Activated T-helper 17 cell treated with anti-CD3 and anti-CD28 coated beads, Interleukin-2, amount 50 U/mL, for 72 hours (primary cell): ENCODE measurements at regions not wholly inside any gene's neighbourhood (a gene's known extent, or its start where the extent isn't known, plus 50 kb on each side); places are given as distances from the start of the nearest gene placed in this dataset.

Source experiments
- ATAC-seq: fragments of 150-1000 bp; cut with Tn5 transposase; replicated peaks from 2 replicates; pipeline ENCODE4 v1.10.0; 2021; ENCODE audit warnings: mild to moderate bottlenecking, moderate library complexity
- H3K27ac Mint-ChIP-seq: one replicate; pipeline ENCODE4 v1.8.0; 2022; ENCODE audit warnings: mixed read lengths
- H3K27me3 Mint-ChIP-seq: one replicate; pipeline ENCODE4 v1.8.0; 2022; ENCODE audit warnings: mixed read lengths
- H3K36me3 Mint-ChIP-seq: one replicate; pipeline ENCODE4 v1.8.0; 2022; ENCODE audit warnings: low read depth, mild to moderate bottlenecking, mixed read lengths
- H3K4me1 Mint-ChIP-seq: one replicate; pipeline ENCODE4 v1.8.0; 2022; ENCODE audit warnings: mixed read lengths
- H3K4me3 Mint-ChIP-seq: one replicate; pipeline ENCODE4 v1.8.0; 2022; ENCODE audit warnings: mild to moderate bottlenecking, mixed read lengths
- H3K9me3 Mint-ChIP-seq: one replicate; pipeline ENCODE4 v1.8.0; 2022; ENCODE audit warnings: mixed read lengths

- H3K27me3 Mint-ChIP-seq: no peaks in the 10 kb centered on the region
- H3K4me1 Mint-ChIP-seq: peaks cover 21% of the 10 kb centered on the region
- peak overlapping the region; percentile 34 for H3K4me3 Mint-ChIP-seq
- H3K36me3 Mint-ChIP-seq: no peaks in the 10 kb centered on the region
- H3K9me3 Mint-ChIP-seq: peaks cover 4% of the 10 kb centered on the region
- H3K27ac Mint-ChIP-seq: no peak overlapping the region
- no peak for ATAC-seq
These were observed 154.5 kb downstream of the CD83 start for GRCh38 chr6:14271789-14272736.

DNA sequence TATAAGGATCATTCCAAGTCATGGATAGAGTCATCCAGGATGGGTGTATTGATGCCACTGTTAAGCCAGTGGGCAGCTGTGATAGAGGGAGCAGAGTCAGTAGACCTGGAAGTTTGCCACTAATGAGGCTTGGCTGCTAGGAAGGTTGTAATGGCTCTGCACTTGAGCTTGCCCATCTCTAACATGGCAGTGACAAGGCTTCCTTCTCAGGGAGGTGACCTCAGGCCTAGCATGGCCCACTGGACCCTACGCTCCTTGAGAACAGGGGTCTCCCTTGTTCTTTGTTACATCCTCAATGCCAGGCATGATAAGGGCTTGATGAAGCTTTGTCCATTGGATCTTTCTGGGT, 155.1 kb downstream of the CD83 start:
- Mint-ChIP-seq H3K27me3 (no peaks in the 10 kb centered on the region), H3K36me3 (no peaks in the 10 kb centered on the region), H3K4me1 (peaks cover 28% of the 10 kb centered on the region), H3K9me3 (peaks cover 4% of the 10 kb centered on the region), H3K4me3 (no peak overlapping the region), H3K27ac (no peak overlapping the region)
- no peak for ATAC-seq

GRCh38 chr6:14273191-14273590, 155.6 kb downstream of the CD83 start:
- Mint-ChIP-seq H3K36me3 (no peaks in the 10 kb centered on the region), H3K9me3 (peaks cover 4% of the 10 kb centered on the region), H3K27me3 (no peaks in the 10 kb centered on the region), H3K27ac (no peak overlapping the region), H3K4me3 (no peak overlapping the region), H3K4me1 (peaks cover 33% of the 10 kb centered on the region)
- no peak for ATAC-seq

- peaks cover 4% of the 10 kb centered on the region for H3K9me3 Mint-ChIP-seq
- H3K27me3 Mint-ChIP-seq: no peaks in the 10 kb centered on the region
- no peak for ATAC-seq
- no peaks in the 10 kb centered on the region for H3K36me3 Mint-ChIP-seq
- no peak overlapping the region for H3K27ac Mint-ChIP-seq
- no peak overlapping the region for H3K4me3 Mint-ChIP-seq
- peaks cover 34% of the 10 kb centered on the region for H3K4me1 Mint-ChIP-seq
These were observed 156.4 kb downstream of the CD83 start for GRCh38 chr6:14274016-14274415.

DNA sequence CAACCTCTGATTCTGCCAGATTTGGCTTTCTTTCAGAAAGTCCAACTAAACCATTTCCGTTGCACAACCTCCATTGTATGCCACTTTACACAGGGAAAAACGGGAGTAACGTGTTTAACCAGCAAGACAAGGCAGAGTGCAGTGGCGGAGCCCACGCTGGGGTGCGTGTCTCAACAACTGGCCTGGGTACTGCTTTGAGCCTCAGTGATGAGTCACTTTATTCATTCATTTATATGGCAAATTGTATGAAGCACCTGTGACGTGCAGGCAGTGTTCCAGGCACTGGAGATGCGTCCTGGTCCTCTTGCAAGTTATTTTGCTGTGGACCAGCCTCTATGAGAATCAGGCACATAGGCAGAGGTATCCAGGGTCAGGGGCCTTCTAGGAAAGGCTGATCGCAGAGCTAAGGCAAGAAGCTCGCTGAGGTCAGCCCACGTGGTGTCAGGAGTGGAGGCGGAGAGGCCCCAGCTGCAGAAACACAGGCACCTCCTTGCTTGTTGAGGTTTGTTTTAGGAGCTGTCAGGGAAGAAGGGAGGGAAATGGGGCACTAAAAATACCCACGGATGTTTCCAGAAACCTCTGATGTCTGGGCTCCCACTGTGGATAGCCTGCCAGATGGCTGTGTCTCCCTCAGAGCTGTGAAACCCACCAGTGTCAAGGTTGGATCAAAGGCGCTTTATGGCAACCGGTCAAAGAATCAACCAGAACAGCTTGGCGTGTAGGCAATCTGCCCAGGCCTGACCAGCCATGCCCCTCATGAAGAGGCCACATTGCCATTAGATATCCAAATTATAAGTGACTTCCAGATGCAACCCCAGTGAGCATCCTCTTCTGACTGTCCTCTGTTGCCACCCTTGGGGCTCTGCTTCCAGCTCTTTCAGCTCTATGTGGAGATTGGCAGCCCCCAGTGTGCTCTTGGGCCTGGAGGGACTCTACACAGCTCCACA, 157.2 kb downstream of the CD83 start:
- Mint-ChIP-seq H3K4me3 (no peak overlapping the region), H3K9me3 (peaks cover 4% of the 10 kb centered on the region), H3K27me3 (no peaks in the 10 kb centered on the region), H3K36me3 (no peaks in the 10 kb centered on the region), H3K27ac (peak overlapping the region; percentile 74), H3K4me1 (peaks cover 34% of the 10 kb centered on the region)
- no peak for ATAC-seq

DNA sequence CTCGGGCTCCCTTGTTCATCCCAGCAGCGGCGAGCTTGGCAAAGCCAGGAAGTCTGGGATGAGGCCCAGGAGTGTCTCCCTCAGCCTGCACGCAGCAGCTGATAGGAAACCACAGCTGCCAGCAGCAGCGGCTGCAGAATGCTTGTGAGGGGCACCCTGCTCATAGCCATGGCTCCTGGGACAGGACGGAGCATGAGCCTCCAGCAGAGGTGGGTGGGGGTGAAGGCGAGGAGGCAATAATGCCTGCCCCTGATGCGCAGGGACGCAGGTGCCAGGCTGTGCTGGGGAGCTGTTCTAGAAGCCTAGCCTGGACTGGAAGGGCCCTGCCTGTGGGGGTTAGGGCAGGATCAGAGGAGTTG, 157.9 kb downstream of the CD83 start:
- no peaks in the 10 kb centered on the region for H3K36me3 Mint-ChIP-seq
- H3K9me3 Mint-ChIP-seq: peaks cover 7% of the 10 kb centered on the region

DNA sequence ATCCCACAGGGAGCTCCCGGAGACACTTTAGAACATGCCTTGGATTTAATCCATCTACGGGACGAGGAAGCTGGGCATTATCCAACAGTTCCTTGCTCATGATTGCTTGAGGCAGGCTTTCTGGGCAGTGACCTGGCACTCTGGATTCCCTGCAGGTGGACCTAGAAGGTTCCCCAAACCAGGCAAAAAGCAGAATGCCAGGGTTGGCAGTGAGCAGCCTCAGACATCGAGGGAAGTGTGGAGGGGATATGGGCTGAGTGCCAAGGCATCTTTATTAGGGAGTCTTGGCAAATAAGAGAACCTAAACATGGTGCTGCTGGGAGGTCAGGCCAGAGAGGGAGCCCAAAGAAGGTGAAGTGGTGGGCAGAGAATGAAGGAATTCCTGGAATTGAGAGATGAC, 158.5 kb downstream of the CD83 start:
- peaks cover 30% of the 10 kb centered on the region for H3K4me1 Mint-ChIP-seq
- peak overlapping the region; percentile 71 for H3K4me3 Mint-ChIP-seq
- no peak for ATAC-seq
- no peaks in the 10 kb centered on the region for H3K36me3 Mint-ChIP-seq
- H3K9me3 Mint-ChIP-seq: peaks cover 7% of the 10 kb centered on the region
- H3K27ac Mint-ChIP-seq: peak overlapping the region; percentile 74
- H3K27me3 Mint-ChIP-seq: no peaks in the 10 kb centered on the region

More for the DNA sequence above, 157.9 kb downstream of the CD83 start:
- no peak for ATAC-seq
- H3K27me3 Mint-ChIP-seq: no peaks in the 10 kb centered on the region
- H3K4me1 Mint-ChIP-seq: peaks cover 34% of the 10 kb centered on the region
- peak overlapping the region; percentile 74 for H3K27ac Mint-ChIP-seq
- H3K4me3 Mint-ChIP-seq: peak overlapping the region; percentile 71

- Mint-ChIP-seq H3K36me3 (no peaks in the 10 kb centered on the region), H3K4me3 (peak overlapping the region; percentile 71), H3K4me1 (peaks cover 25% of the 10 kb centered on the region), H3K27ac (peak overlapping the region; percentile 74), H3K9me3 (peaks cover 7% of the 10 kb centered on the region), H3K27me3 (no peaks in the 10 kb centered on the region)
- peak; percentile 95 for ATAC-seq
These were observed 159.3 kb downstream of the CD83 start for GRCh38 chr6:14276667-14277404.

DNA sequence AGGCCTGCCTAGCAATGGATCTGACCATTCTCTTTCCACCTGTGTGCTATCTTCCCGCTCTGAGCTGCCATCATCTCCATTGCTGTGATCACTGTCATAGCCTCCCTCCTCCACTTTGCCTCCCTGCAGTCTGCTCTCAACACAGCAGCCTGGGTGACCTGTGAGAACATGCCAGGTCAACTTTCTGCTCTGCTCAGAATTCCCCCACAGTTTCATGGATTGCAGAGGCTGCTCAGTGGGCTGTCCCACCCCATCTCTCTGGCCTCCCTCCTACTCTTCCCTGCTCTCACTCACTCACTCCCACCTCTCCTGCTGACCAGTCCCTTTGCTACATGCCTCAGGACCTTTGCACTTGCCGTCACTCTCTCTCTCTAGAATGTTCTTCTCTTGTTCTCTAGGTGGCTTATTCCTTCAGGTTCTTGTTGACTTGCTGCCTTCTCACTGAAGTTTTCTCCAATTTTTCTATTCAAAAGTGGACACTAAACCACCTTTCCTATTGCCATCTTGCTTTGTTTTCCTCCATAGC, 159.9 kb downstream of the CD83 start:
- Mint-ChIP-seq H3K4me3 (peak overlapping the region; percentile 71), H3K36me3 (no peaks in the 10 kb centered on the region), H3K9me3 (peaks cover 7% of the 10 kb centered on the region), H3K27ac (peak overlapping the region; percentile 74), H3K27me3 (no peaks in the 10 kb centered on the region), H3K4me1 (peaks cover 25% of the 10 kb centered on the region)
- peak; percentile 54 for ATAC-seq

- ATAC-seq: peak; percentile 45
- no peaks in the 10 kb centered on the region for H3K27me3 Mint-ChIP-seq
These were observed 160.4 kb downstream of the CD83 start for GRCh38 chr6:14278006-14278405.

GRCh38 chr6:14278446-14278845, 160.9 kb downstream of the CD83 start:
- no peak for ATAC-seq
- Mint-ChIP-seq H3K27me3 (no peaks in the 10 kb centered on the region), H3K4me3 (peak overlapping the region; percentile 71), H3K36me3 (no peaks in the 10 kb centered on the region), H3K9me3 (peaks cover 3% of the 10 kb centered on the region), H3K27ac (no peak overlapping the region), H3K4me1 (peaks cover 25% of the 10 kb centered on the region)

More at GRCh38 chr6:14278006-14278405, 160.4 kb downstream of the CD83 start:
- H3K27ac Mint-ChIP-seq: peak overlapping the region; percentile 74
- H3K4me1 Mint-ChIP-seq: peaks cover 25% of the 10 kb centered on the region
- peak overlapping the region; percentile 71 for H3K4me3 Mint-ChIP-seq
- H3K36me3 Mint-ChIP-seq: no peaks in the 10 kb centered on the region
- H3K9me3 Mint-ChIP-seq: peaks cover 5% of the 10 kb centered on the region

GRCh38 chr6:14280006-14280510, 162.5 kb downstream of the CD83 start:
- ATAC-seq: no peak
- H3K4me1 Mint-ChIP-seq: peaks cover 25% of the 10 kb centered on the region

DNA sequence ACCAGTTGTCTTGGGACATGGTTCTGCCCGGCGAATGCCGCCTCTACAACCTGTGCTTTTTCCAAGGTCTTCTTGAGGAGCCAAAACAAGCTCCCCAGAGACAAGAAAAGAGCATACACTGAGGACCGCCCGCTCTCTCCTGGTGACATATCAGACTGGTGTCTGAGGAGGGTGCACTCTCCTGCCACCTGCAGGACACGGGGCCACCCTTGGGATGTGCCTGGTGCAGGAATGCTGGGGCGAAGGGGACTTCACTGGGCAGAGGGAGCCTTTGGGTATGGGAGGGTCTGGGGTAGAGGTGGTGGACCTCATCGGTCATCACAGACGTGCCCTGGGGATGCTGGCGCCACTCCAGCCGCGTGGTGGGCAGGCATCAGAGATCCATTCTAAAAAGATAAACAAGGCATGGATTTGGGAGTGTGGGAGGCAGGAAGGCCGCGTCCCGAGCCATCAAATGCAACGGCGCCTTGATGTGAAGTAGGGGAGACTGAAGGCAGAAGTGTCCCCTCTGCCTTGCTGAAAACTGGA, 163.3 kb downstream of the CD83 start:
- Mint-ChIP-seq H3K4me3 (no peak overlapping the region), H3K4me1 (peaks cover 24% of the 10 kb centered on the region), H3K36me3 (no peaks in the 10 kb centered on the region), H3K27ac (no peak overlapping the region), H3K9me3 (peaks cover 3% of the 10 kb centered on the region), H3K27me3 (no peaks in the 10 kb centered on the region)
- ATAC-seq: no peak

More at GRCh38 chr6:14280006-14280510, 162.5 kb downstream of the CD83 start:
- Mint-ChIP-seq H3K4me3 (no peak overlapping the region), H3K36me3 (no peaks in the 10 kb centered on the region), H3K27ac (peak overlapping the region; percentile 12), H3K9me3 (peaks cover 3% of the 10 kb centered on the region), H3K27me3 (no peaks in the 10 kb centered on the region)
